K562 (cell line): ENCODE measurements at regions not wholly inside any gene's neighbourhood (a gene's known extent, or its start where the extent isn't known, plus 50 kb on each side); places are given as distances from the start of the nearest gene placed in this dataset.

Experiments
- ATAC-seq: fragments of 200-7000 bp; cut with Tn5 transposase; 3 replicates; pipeline ENCODE4 v1.9.1; 2020; ENCODE audit warnings: moderate library complexity
- BruUV-seq: library from RNA; stranded (reverse); fragments of 400-500 nt; replicated peaks from 2 replicates; lab custom pipeline; 2021; lab: Mats Ljungman, UMichigan
- CTCF ChIA-PET: fragments of 300-600 bp; formaldehyde crosslinking; extraction: SDS; loops from one replicate; lab custom pipeline; 2021; ENCODE audit warnings: low intra/inter-chr PET ratio; lab: Yijun Ruan, JAX
- POLR2A ChIA-PET: fragments of 300-600, 350-650 bp; sonication (Branson Sonifier 250); formaldehyde crosslinking; extraction: SDS; loops from one replicate; lab custom pipeline; 2021; ENCODE audit warnings: antibody characterized with exemption, inconsistent platforms; lab: Yijun Ruan, JAX
- DNase-seq, 4 experiments: peaks; one replicate each; pipeline versions ENCODE4 v3.0.0 to v3.0.0-alpha.2; 2011 to 2018; ENCODE audit warnings: low spot score in 3 of 4, mixed read lengths in 3 of 4; ENCODE audit errors: extremely low read depth in 1 of 4
- FAIRE-seq: peaks from 2 replicates; lab custom pipeline; 2011; peaks lifted over from hg19 to GRCh38; lab: Jason Lieb, UNC
- H2AFZ ChIP-seq: 2 replicates; pipeline ENCODE4 v1.6.0; 2011; ENCODE audit warnings: low read depth, low read length, control low read depth, inconsistent platforms
- H3K27ac ChIP-seq: fragments of 200-600 bp; 3 replicates; pipeline ENCODE4 v1.8.0; 2011; ENCODE audit warnings: low read depth, mild to moderate bottlenecking, control low read depth, inconsistent platforms, low read length, moderate library complexity, mixed read lengths; ENCODE audit errors: extremely low read depth
- H3K27me3 ChIP-seq, 2 experiments: fragments of 300-600 bp in 1 of 2; 2 replicates in 1 of 2; 3 replicates in 1 of 2; pipeline versions ENCODE4 v1.6.0 to v1.8.0; 2011; ENCODE audit warnings: inconsistent platforms in 2 of 2, low read length in 2 of 2, mild to moderate bottlenecking in 1 of 2, mixed read lengths in 1 of 2, moderate library complexity in 1 of 2; ENCODE audit not compliant: control insufficient read depth in 2 of 2, insufficient read depth in 2 of 2
- H3K36me3 ChIP-seq: fragments of 300-600 bp; 3 replicates; pipeline ENCODE4 v1.8.0; 2011; ENCODE audit warnings: mild to moderate bottlenecking, low read length, inconsistent platforms; ENCODE audit not compliant: control insufficient read depth, insufficient read depth
- H3K4me1 ChIP-seq, 2 experiments: fragments of 200-600 bp in 1 of 2; replicated peaks in 1 of 2; 2 replicates in 1 of 2; 3 replicates in 1 of 2; pipeline versions ENCODE4 v1.5.1 to v1.8.0; 2011; ENCODE audit warnings: inconsistent platforms in 2 of 2, low read length in 2 of 2, mild to moderate bottlenecking in 1 of 2, mixed read lengths in 1 of 2, moderate library complexity in 1 of 2; ENCODE audit not compliant: control insufficient read depth in 2 of 2, insufficient read depth in 2 of 2
- H3K4me2 ChIP-seq: 2 replicates; pipeline ENCODE4 v1.6.1; 2011; ENCODE audit warnings: low read length, control low read depth, inconsistent platforms, mixed read lengths; ENCODE audit not compliant: insufficient read depth
- H3K4me3 ChIP-seq: fragments of 200-600 bp; sonication (generic), shearing (Covaris generic); 2 replicates; pipeline ENCODE4 v1.5.1; 2016; ENCODE audit warnings: control low read depth, inconsistent platforms
- H3K79me2 ChIP-seq: fragments of 200-600 bp; 3 replicates; pipeline ENCODE4 v1.8.0; 2011; ENCODE audit warnings: low read length, inconsistent platforms; ENCODE audit not compliant: control insufficient read depth, insufficient read depth
- H3K9ac ChIP-seq, 2 experiments: 2 replicates each; pipeline versions ENCODE4 v1.6.0 to v1.6.1; 2011; ENCODE audit warnings: low read depth in 2 of 2, low read length in 2 of 2, control low read depth in 1 of 2, inconsistent platforms in 1 of 2, mild to moderate bottlenecking in 1 of 2, mixed read lengths in 1 of 2; ENCODE audit not compliant: insufficient read depth in 1 of 2
- H3K9me1 ChIP-seq: one replicate; pipeline ENCODE4 v1.6.0; 2011; ENCODE audit warnings: inconsistent platforms, mild to moderate bottlenecking, low read length, moderate library complexity; ENCODE audit not compliant: control insufficient read depth, insufficient read depth
- H3K9me3 ChIP-seq: replicated peaks from 2 replicates; pipeline ENCODE4 v1.5.1; 2011; ENCODE audit warnings: low read depth, low read length, inconsistent platforms; ENCODE audit not compliant: control insufficient read depth, insufficient read depth
- H4K20me1 ChIP-seq: replicated peaks from 2 replicates; pipeline ENCODE4 v1.6.1; 2011; ENCODE audit warnings: low read length, inconsistent platforms, mixed read lengths; ENCODE audit not compliant: control insufficient read depth, insufficient read depth
- FOXA1 ChIP-seq: fragments of 450-650 bp; IDR thresholded peaks from 2 replicates; pipeline ENCODE4 v1.6.1; 2016; ENCODE audit warnings: mild to moderate bottlenecking, borderline replicate concordance
- NCOA2 ChIP-seq, 2 experiments: fragments of 450-650 bp; IDR thresholded peaks; 2 replicates each; pipeline ENCODE4 v1.6.1; 2018; ENCODE audit warnings: mild to moderate bottlenecking in 2 of 2, moderate library complexity in 1 of 2; ENCODE audit not compliant: partially characterized antibody in 2 of 2
- ZNF12 ChIP-seq: sonication (generic); formaldehyde crosslinking; IDR thresholded peaks from 2 replicates; pipeline ENCODE4 v1.4.0; 2020; ENCODE audit warnings: mild to moderate bottlenecking, missing genetic modification reagents
- ZNF830 ChIP-seq: fragments of 250-450 bp; sonication (Bioruptor Pico); IDR thresholded peaks from 2 replicates; pipeline ENCODE4 v1.5.0; 2021; ENCODE audit warnings: mild to moderate bottlenecking
- ZSCAN32 ChIP-seq: fragments of 450-650 bp; formaldehyde crosslinking; IDR thresholded peaks from 2 replicates; pipeline ENCODE4 v1.4.0; 2020; ENCODE audit warnings: mild to moderate bottlenecking, moderate library complexity
- WGBS: fragments of 100-300 bp; shearing (Covaris generic); methylation state at CpG from one replicate; pipeline ENCODE4 v1.1.6; 2016; ENCODE audit warnings: low coverage, mixed read lengths; ENCODE audit not compliant: insufficient coverage; ENCODE audit errors: missing lambda C conversion rate; 5-methylcytosine and 5-hydroxymethylcytosine counted together
- in situ Hi-C: fragments of 300-500 bp; cut with MboI; formaldehyde crosslinking; loops from 4 replicates; pipeline ENCODE4 v1.15.0; 2018; ENCODE audit warnings: inconsistent platforms, mixed read lengths
- intact Hi-C: fragments of 100-400 bp; cut with micrococcal nuclease; formaldehyde crosslinking; loops from 2 replicates; pipeline ENCODE4 v1.14.2; 2022
- TF ChIP-seq, protein P1 (sequence below): fragments of 200-800 bp; sonication (Bioruptor generic); IDR thresholded peaks from 2 replicates; pipeline ENCODE4 v1.6.1; 2016; ENCODE audit warnings: missing genetic modification characterization, missing compliant biosample characterization
- TF ChIP-seq, protein P2 (sequence below): fragments of 250-450 bp; sonication (Bioruptor Pico); IDR thresholded peaks from 2 replicates; pipeline ENCODE4 v1.8.0; 2021; ENCODE audit warnings: moderate library complexity, mild to moderate bottlenecking, inconsistent platforms

- no peak for TF ChIP-seq ZSCAN32
- no peak for TF ChIP-seq ZNF830 (CRISPR knock-in tag)
- no peak for TF ChIP-seq NCOA2 (IDR thresholded peaks at IDR 0.05; ENCODE audit: partially characterized antibody in 2 of 2)
- no peak for TF ChIP-seq FOXA1
- TF ChIP-seq, protein P1, sequence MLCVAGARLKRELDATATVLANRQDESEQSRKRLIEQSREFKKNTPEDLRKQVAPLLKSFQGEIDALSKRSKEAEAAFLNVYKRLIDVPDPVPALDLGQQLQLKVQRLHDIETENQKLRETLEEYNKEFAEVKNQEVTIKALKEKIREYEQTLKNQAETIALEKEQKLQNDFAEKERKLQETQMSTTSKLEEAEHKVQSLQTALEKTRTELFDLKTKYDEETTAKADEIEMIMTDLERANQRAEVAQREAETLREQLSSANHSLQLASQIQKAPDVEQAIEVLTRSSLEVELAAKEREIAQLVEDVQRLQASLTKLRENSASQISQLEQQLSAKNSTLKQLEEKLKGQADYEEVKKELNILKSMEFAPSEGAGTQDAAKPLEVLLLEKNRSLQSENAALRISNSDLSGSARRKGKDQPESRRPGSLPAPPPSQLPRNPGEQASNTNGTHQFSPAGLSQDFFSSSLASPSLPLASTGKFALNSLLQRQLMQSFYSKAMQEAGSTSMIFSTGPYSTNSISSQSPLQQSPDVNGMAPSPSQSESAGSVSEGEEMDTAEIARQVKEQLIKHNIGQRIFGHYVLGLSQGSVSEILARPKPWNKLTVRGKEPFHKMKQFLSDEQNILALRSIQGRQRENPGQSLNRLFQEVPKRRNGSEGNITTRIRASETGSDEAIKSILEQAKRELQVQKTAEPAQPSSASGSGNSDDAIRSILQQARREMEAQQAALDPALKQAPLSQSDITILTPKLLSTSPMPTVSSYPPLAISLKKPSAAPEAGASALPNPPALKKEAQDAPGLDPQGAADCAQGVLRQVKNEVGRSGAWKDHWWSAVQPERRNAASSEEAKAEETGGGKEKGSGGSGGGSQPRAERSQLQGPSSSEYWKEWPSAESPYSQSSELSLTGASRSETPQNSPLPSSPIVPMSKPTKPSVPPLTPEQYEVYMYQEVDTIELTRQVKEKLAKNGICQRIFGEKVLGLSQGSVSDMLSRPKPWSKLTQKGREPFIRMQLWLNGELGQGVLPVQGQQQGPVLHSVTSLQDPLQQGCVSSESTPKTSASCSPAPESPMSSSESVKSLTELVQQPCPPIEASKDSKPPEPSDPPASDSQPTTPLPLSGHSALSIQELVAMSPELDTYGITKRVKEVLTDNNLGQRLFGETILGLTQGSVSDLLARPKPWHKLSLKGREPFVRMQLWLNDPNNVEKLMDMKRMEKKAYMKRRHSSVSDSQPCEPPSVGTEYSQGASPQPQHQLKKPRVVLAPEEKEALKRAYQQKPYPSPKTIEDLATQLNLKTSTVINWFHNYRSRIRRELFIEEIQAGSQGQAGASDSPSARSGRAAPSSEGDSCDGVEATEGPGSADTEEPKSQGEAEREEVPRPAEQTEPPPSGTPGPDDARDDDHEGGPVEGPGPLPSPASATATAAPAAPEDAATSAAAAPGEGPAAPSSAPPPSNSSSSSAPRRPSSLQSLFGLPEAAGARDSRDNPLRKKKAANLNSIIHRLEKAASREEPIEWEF (CRISPR knock-in tag) = no peak
- TF ChIP-seq, protein P2, sequence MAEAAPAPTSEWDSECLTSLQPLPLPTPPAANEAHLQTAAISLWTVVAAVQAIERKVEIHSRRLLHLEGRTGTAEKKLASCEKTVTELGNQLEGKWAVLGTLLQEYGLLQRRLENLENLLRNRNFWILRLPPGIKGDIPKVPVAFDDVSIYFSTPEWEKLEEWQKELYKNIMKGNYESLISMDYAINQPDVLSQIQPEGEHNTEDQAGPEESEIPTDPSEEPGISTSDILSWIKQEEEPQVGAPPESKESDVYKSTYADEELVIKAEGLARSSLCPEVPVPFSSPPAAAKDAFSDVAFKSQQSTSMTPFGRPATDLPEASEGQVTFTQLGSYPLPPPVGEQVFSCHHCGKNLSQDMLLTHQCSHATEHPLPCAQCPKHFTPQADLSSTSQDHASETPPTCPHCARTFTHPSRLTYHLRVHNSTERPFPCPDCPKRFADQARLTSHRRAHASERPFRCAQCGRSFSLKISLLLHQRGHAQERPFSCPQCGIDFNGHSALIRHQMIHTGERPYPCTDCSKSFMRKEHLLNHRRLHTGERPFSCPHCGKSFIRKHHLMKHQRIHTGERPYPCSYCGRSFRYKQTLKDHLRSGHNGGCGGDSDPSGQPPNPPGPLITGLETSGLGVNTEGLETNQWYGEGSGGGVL (CRISPR knock-in tag) = no peak
- TF ChIP-seq ZNF12 = no peak
- ATAC-seq = no peak
- no peak overlapping the region for H3K4me2 ChIP-seq
- BruUV-seq = no TSS peak
- H3K36me3 ChIP-seq = no peaks in the 10 kb centered on the region
- intact Hi-C loops = no loop called here
- in situ Hi-C loops = no loop called here
- no peak overlapping the region for H3K9ac ChIP-seq
- no peak overlapping the region for H2AFZ ChIP-seq
- H4K20me1 ChIP-seq = no peaks in the 10 kb centered on the region
- no peaks in the 10 kb centered on the region for H3K79me2 ChIP-seq
- no peak overlapping the region for H3K27ac ChIP-seq
- no peak for DNase-seq
- H3K9me3 ChIP-seq = no peaks in the 10 kb centered on the region
- no peak overlapping the region for H3K4me3 ChIP-seq
- ChIA-PET CTCF (no interaction called here), POLR2A (interaction anchor here (1.0 kb wide), 1 partner anchor 10 kb away, joined by 3 read pairs; no protein-coding TSS in a partner anchor)
- FAIRE-seq = no peak
- WGBS = 4% methylated on average over 5 of the region's 5 CpGs
- H3K9me1 ChIP-seq = no peaks in the 10 kb centered on the region
- H3K4me1 ChIP-seq = no peaks in the 10 kb centered on the region
- no peaks in the 10 kb centered on the region for H3K27me3 ChIP-seq
Observed at GRCh38 chr4:177611974-177612664, 169.9 kb upstream of the AGA start.
